ENCODE measurements at regions not wholly inside any gene's neighbourhood (a gene's known extent, or its start where the extent isn't known, plus 50 kb on each side); places are given as distances from the start of the nearest gene placed in this dataset.

- DNase-seq (ENCODE audit: insufficient read length, low spot score) (no peak), FAIRE-seq (no peak)
Measured at GRCh38 chr20:20765696-20766365, 53.4 kb upstream of the RALGAPA2 start.

GRCh38 chr20:20763650-20764049, 51.2 kb upstream of the RALGAPA2 start:
- FAIRE-seq (no peak), DNase-seq (ENCODE audit: insufficient read length, low spot score) (no peak)
